ENCODE measurements at regions not wholly inside any gene's neighbourhood (a gene's known extent, or its start where the extent isn't known, plus 50 kb on each side); places are given as distances from the start of the nearest gene placed in this dataset.

GRCh38 chr4:45688341-45688740 lies 435.5 kb downstream of the GABRG1 start:
- intact Hi-C loops (cut with DNase I; ENCODE audit: low total_unique reads): no loop called here
- no peaks in the 10 kb centered on the region for H3K4me1 ChIP-seq
- no peaks in the 10 kb centered on the region for H3K36me3 ChIP-seq
- peaks cover 0 to 3% (median 0%) of the 10 kb centered on the region in 4 donors for H3K9me3 ChIP-seq
- no peak overlapping the region for H3K27ac ChIP-seq
- H3K27me3 ChIP-seq: no peaks in the 10 kb centered on the region
- TF ChIP-seq EP300 (IDR thresholded peaks at IDR 0.05) (no peak), POLR2A (IDR thresholded peaks at IDR 0.05) (no peak), CTCF (IDR thresholded peaks at IDR 0.05) (no peak), POLR2AphosphoS5 (IDR thresholded peaks at IDR 0.05) (no peak)
- no peak for DNase-seq
- no peak overlapping the region for H3K4me3 ChIP-seq
- WGBS, 5 donors: 47 to 50% (median 48%) methylated on average over 2 of the region's 2 CpGs

- intact Hi-C loops (cut with DNase I; ENCODE audit: low total_unique reads): no loop called here
- no peak overlapping the region for H3K27ac ChIP-seq
- H3K9me3 ChIP-seq: no peaks in the 10 kb centered on the region
- no peaks in the 10 kb centered on the region for H3K27me3 ChIP-seq
- no peaks in the 10 kb centered on the region for H3K36me3 ChIP-seq
- TF ChIP-seq CTCF (IDR thresholded peaks at IDR 0.05) (no peak), POLR2A (IDR thresholded peaks at IDR 0.05) (no peak), EP300 (IDR thresholded peaks at IDR 0.05) (no peak)
- WGBS, 5 donors: 72 to 93% (median 84%) methylated on average over 2 of the region's 2 CpGs
- no peaks in the 10 kb centered on the region for H3K4me1 ChIP-seq
- no peak overlapping the region for H3K4me3 ChIP-seq
- no peak for DNase-seq
Measured at GRCh38 chr4:45679411-45679810, 444.4 kb downstream of the GABRG1 start.

- peaks cover 0 to 8% (median 0%) of the 10 kb centered on the region in 4 donors for H3K4me1 ChIP-seq
- no peak for DNase-seq
- no peak for TF ChIP-seq POLR2A (IDR thresholded peaks at IDR 0.05)
- TF ChIP-seq CTCF (IDR thresholded peaks at IDR 0.05): no peak
- TF ChIP-seq POLR2AphosphoS5 (IDR thresholded peaks at IDR 0.05): no peak
- TF ChIP-seq EP300 (IDR thresholded peaks at IDR 0.05): no peak
- no peak overlapping the region for H3K4me3 ChIP-seq
- H3K27me3 ChIP-seq: no peaks in the 10 kb centered on the region
- intact Hi-C loops (cut with DNase I; ENCODE audit: low total_unique reads): no loop called here
- no peak overlapping the region for H3K27ac ChIP-seq
- no peaks in the 10 kb centered on the region for H3K36me3 ChIP-seq
- 32 to 49% (median 43%) methylated on average over 6 of the region's 6 CpGs for WGBS, 5 donors
- no peaks in the 10 kb centered on the region for H3K9me3 ChIP-seq
Measured at GRCh38 chr4:45668128-45668527, 455.7 kb downstream of the GABRG1 start.

GRCh38 chr4:45663628-45664081 lies 460.2 kb downstream of the GABRG1 start:
- WGBS, 5 donors: 77 to 90% (median 84%) methylated on average over 2 of the region's 2 CpGs
- TF ChIP-seq POLR2AphosphoS5 (IDR thresholded peaks at IDR 0.05) (no peak), CTCF (IDR thresholded peaks at IDR 0.05) (no peak), POLR2A (IDR thresholded peaks at IDR 0.05) (no peak), EP300 (IDR thresholded peaks at IDR 0.05) (no peak)
- no peaks in the 10 kb centered on the region for H3K27me3 ChIP-seq
- no peak overlapping the region for H3K27ac ChIP-seq
- no peaks in the 10 kb centered on the region for H3K36me3 ChIP-seq
- H3K4me3 ChIP-seq: no peak overlapping the region
- H3K9me3 ChIP-seq: no peaks in the 10 kb centered on the region
- intact Hi-C loops (cut with DNase I; ENCODE audit: low total_unique reads): no loop called here
- no peak for DNase-seq
- H3K4me1 ChIP-seq: peaks cover 0 to 12% (median 0%) of the 10 kb centered on the region in 4 donors

All from stomach (tissue), 8 donors.